ENCODE measurements at regions not wholly inside any gene's neighbourhood (a gene's known extent, or its start where the extent isn't known, plus 50 kb on each side); places are given as distances from the start of the nearest gene placed in this dataset.

DNA sequence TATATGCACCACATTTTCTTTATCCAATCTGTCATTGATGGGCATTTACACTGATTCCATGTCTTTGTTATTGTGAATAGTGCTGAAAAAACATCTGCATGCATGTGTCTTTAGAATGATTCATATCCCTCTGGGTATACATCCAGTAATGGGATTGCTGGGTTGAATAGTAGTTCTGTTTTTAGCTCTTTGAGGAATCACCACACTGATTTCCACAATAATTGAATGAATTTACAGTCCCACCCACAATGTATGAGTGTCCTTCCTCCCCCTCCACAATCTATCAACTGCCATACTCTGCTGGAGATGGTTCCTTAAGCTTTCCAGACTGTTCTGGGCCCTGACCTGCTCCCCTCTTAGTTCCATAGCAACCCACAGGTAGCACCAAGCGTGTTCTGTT lies 667.0 kb downstream of the LIG4 start:
- no peaks in the 10 kb centered on the region for H3K4me1 ChIP-seq (replicated peaks in 1 of 2; ENCODE audit: control insufficient read depth in 2 of 2, insufficient read depth in 2 of 2, low read length in 2 of 2)
- ChIA-PET POLR2A (no interaction called here), CTCF (ENCODE audit: low intra/inter-chr PET ratio) (no interaction called here)
- no peaks in the 10 kb centered on the region for H4K20me1 ChIP-seq (replicated peaks; ENCODE audit: control insufficient read depth, insufficient read depth, low read length)
- in situ Hi-C loops (cut with MboI): no loop called here
- DNase-seq (ENCODE audit: extremely low read depth in 1 of 4, low spot score in 3 of 4): no peak
- intact Hi-C loops (cut with micrococcal nuclease): no loop called here
- no peak overlapping the region for H3K9ac ChIP-seq (ENCODE audit: insufficient read depth in 1 of 2, low read depth in 2 of 2, low read length in 2 of 2)
- H3K27me3 ChIP-seq (ENCODE audit: control insufficient read depth in 2 of 2, insufficient read depth in 2 of 2, low read length in 2 of 2): no peaks in the 10 kb centered on the region
- H3K79me2 ChIP-seq (ENCODE audit: control insufficient read depth, insufficient read depth, low read length): no peaks in the 10 kb centered on the region
- H3K9me3 ChIP-seq (replicated peaks; ENCODE audit: control insufficient read depth, insufficient read depth, low read depth, low read length): no peaks in the 10 kb centered on the region
- H3K4me2 ChIP-seq (ENCODE audit: insufficient read depth, low read length): no peak overlapping the region
- no peak overlapping the region for H2AFZ ChIP-seq (ENCODE audit: low read depth, low read length)
- H3K4me3 ChIP-seq: no peak overlapping the region
- H3K36me3 ChIP-seq (ENCODE audit: control insufficient read depth, insufficient read depth, low read length): no peaks in the 10 kb centered on the region
- BruUV-seq (replicated peaks): no TSS peak
- H3K27ac ChIP-seq (ENCODE audit: extremely low read depth, low read depth, low read length): no peak overlapping the region
- no peak for FAIRE-seq
- no peaks in the 10 kb centered on the region for H3K9me1 ChIP-seq (ENCODE audit: control insufficient read depth, insufficient read depth, low read length)
- WGBS (ENCODE audit: insufficient coverage, low coverage, missing lambda C conversion rate): 0% methylated on average over 1 of the region's 1 CpG
- ATAC-seq: no peak
- TF ChIP-seq, protein P1, sequence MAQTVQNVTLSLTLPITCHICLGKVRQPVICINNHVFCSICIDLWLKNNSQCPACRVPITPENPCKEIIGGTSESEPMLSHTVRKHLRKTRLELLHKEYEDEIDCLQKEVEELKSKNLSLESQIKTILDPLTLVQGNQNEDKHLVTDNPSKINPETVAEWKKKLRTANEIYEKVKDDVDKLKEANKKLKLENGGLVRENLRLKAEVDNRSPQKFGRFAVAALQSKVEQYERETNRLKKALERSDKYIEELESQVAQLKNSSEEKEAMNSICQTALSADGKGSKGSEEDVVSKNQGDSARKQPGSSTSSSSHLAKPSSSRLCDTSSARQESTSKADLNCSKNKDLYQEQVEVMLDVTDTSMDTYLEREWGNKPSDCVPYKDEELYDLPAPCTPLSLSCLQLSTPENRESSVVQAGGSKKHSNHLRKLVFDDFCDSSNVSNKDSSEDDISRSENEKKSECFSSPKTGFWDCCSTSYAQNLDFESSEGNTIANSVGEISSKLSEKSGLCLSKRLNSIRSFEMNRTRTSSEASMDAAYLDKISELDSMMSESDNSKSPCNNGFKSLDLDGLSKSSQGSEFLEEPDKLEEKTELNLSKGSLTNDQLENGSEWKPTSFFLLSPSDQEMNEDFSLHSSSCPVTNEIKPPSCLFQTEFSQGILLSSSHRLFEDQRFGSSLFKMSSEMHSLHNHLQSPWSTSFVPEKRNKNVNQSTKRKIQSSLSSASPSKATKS (CRISPR knock-in tag; IDR thresholded peaks at IDR 0.05): no peak
- TF ChIP-seq, protein P2, sequence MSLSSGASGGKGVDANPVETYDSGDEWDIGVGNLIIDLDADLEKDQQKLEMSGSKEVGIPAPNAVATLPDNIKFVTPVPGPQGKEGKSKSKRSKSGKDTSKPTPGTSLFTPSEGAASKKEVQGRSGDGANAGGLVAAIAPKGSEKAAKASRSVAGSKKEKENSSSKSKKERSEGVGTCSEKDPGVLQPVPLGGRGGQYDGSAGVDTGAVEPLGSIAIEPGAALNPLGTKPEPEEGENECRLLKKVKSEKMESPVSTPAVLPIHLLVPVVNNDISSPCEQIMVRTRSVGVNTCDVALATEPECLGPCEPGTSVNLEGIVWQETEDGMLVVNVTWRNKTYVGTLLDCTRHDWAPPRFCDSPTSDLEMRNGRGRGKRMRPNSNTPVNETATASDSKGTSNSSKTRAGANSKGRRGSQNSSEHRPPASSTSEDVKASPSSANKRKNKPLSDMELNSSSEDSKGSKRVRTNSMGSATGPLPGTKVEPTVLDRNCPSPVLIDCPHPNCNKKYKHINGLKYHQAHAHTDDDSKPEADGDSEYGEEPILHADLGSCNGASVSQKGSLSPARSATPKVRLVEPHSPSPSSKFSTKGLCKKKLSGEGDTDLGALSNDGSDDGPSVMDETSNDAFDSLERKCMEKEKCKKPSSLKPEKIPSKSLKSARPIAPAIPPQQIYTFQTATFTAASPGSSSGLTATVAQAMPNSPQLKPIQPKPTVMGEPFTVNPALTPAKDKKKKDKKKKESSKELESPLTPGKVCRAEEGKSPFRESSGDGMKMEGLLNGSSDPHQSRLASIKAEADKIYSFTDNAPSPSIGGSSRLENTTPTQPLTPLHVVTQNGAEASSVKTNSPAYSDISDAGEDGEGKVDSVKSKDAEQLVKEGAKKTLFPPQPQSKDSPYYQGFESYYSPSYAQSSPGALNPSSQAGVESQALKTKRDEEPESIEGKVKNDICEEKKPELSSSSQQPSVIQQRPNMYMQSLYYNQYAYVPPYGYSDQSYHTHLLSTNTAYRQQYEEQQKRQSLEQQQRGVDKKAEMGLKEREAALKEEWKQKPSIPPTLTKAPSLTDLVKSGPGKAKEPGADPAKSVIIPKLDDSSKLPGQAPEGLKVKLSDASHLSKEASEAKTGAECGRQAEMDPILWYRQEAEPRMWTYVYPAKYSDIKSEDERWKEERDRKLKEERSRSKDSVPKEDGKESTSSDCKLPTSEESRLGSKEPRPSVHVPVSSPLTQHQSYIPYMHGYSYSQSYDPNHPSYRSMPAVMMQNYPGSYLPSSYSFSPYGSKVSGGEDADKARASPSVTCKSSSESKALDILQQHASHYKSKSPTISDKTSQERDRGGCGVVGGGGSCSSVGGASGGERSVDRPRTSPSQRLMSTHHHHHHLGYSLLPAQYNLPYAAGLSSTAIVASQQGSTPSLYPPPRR (CRISPR knock-in tag; IDR thresholded peaks at IDR 0.05; ENCODE audit: borderline replicate concordance): no peak
- TF ChIP-seq ZNF764 (CRISPR knock-in tag; IDR thresholded peaks at IDR 0.05; ENCODE audit: low read depth): no peak
- TF ChIP-seq KHSRP (IDR thresholded peaks at IDR 0.05): no peak
- no peak for TF ChIP-seq SREBF1 (IDR thresholded peaks at IDR 0.05; ENCODE audit: borderline replicate concordance, low read depth, low read length)
- TF ChIP-seq, protein P3, sequence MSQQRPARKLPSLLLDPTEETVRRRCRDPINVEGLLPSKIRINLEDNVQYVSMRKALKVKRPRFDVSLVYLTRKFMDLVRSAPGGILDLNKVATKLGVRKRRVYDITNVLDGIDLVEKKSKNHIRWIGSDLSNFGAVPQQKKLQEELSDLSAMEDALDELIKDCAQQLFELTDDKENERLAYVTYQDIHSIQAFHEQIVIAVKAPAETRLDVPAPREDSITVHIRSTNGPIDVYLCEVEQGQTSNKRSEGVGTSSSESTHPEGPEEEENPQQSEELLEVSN (IDR thresholded peaks at IDR 0.05; ENCODE audit: borderline replicate concordance in 1 of 2, extremely low read depth in 1 of 2, insufficient read depth in 1 of 2, insufficient read length in 1 of 2, low read depth in 1 of 2, low read length in 1 of 2, poor library complexity in 1 of 2, severe bottlenecking in 1 of 2): no peak
- TF ChIP-seq SIN3A (IDR thresholded peaks at IDR 0.05; ENCODE audit: borderline replicate concordance in 2 of 2, control insufficient read depth in 1 of 2, low read depth in 2 of 2, low read length in 2 of 2): no peak
- no peak for TF ChIP-seq NFATC3 (IDR thresholded peaks at IDR 0.05)
- TF ChIP-seq ETV5 (CRISPR knock-in tag; IDR thresholded peaks at IDR 0.05; ENCODE audit: low read depth): no peak
- TF ChIP-seq HDGF (IDR thresholded peaks at IDR 0.05): no peak
- no peak for TF ChIP-seq KLF13 (tag; IDR thresholded peaks at IDR 0.05; ENCODE audit: borderline replicate concordance, low read depth)
- TF ChIP-seq, protein P4, sequence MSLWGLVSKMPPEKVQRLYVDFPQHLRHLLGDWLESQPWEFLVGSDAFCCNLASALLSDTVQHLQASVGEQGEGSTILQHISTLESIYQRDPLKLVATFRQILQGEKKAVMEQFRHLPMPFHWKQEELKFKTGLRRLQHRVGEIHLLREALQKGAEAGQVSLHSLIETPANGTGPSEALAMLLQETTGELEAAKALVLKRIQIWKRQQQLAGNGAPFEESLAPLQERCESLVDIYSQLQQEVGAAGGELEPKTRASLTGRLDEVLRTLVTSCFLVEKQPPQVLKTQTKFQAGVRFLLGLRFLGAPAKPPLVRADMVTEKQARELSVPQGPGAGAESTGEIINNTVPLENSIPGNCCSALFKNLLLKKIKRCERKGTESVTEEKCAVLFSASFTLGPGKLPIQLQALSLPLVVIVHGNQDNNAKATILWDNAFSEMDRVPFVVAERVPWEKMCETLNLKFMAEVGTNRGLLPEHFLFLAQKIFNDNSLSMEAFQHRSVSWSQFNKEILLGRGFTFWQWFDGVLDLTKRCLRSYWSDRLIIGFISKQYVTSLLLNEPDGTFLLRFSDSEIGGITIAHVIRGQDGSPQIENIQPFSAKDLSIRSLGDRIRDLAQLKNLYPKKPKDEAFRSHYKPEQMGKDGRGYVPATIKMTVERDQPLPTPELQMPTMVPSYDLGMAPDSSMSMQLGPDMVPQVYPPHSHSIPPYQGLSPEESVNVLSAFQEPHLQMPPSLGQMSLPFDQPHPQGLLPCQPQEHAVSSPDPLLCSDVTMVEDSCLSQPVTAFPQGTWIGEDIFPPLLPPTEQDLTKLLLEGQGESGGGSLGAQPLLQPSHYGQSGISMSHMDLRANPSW (CRISPR knock-in tag; IDR thresholded peaks at IDR 0.05): no peak

All from K562 (cell line).